ENCODE measurements at regions not wholly inside any gene's neighbourhood (a gene's known extent, or its start where the extent isn't known, plus 50 kb on each side); places are given as distances from the start of the nearest gene placed in this dataset.

GRCh38 chr6:166253778-166254204 is 54.4 kb downstream of the PRR18 start:
- H3K4me1 ChIP-seq (ENCODE audit: control insufficient read depth in 1 of 2, insufficient read depth in 2 of 2, low read length in 2 of 2): peaks cover 24 to 28% of the 10 kb centered on the region in 2 donors
- no peaks in the 10 kb centered on the region for H3K9me3 ChIP-seq (replicated peaks in 1 of 2; ENCODE audit: control insufficient read depth in 1 of 2, insufficient read depth in 1 of 2, low read length in 2 of 2)
- H3K27ac ChIP-seq (ENCODE audit: low read depth in 1 of 2, low read length in 2 of 2): peak overlapping the region in 1 of 2 donors; percentile 59
- H3K4me2 ChIP-seq (replicated peaks; ENCODE audit: extremely low read depth, low read length, poor library complexity, severe bottlenecking): peak overlapping the region; percentile 98
- no peaks in the 10 kb centered on the region for H4K20me1 ChIP-seq (ENCODE audit: insufficient read depth, low read length)
- no peak for TF ChIP-seq CTCF (IDR thresholded peaks at IDR 0.05)
- Mint-ChIP-seq H3K27me3 (ENCODE audit: low read depth in 3 of 3) (peaks cover 6 to 19% (median 10%) of the 10 kb centered on the region in 3 donors), H3K4me3 (peak overlapping the region; percentile 83 to 92), H3K36me3 (peaks cover 3% of the 10 kb centered on the region in 2 donors), H3K4me1 (peaks cover 40% of the 10 kb centered on the region), H3K9me3 (peaks cover 0 to 2% (median 0%) of the 10 kb centered on the region in 7 donors), H3K27ac (peak overlapping the region in 6 of 7 donors; percentile 81 to 89 (median 86))
- WGBS (ENCODE audit: insufficient coverage): 0% methylated on average over 22 of the region's 26 CpGs
- peak; percentile 21 to 88 (median 84) for DNase-seq
- H2AFZ ChIP-seq (ENCODE audit: insufficient read depth, low read depth, low read length, poor library complexity, severe bottlenecking): peak overlapping the region; percentile 94
- no peaks in the 10 kb centered on the region for H3K79me2 ChIP-seq (ENCODE audit: insufficient read depth, low read length)
- H3K36me3 ChIP-seq (replicated peaks in 1 of 2; ENCODE audit: control insufficient read depth in 1 of 2, insufficient read depth in 2 of 2, low read length in 2 of 2): no peaks in the 10 kb centered on the region
- no peaks in the 10 kb centered on the region for H3K27me3 ChIP-seq (ENCODE audit: control insufficient read depth in 2 of 2, insufficient read depth in 2 of 2, low read length in 2 of 2)
- H3K9ac ChIP-seq (ENCODE audit: insufficient read depth, low read length, poor library complexity, severe bottlenecking): peak overlapping the region; percentile 69
- intact Hi-C loops (cut with micrococcal nuclease): loop anchor here (10.0 kb wide), 1 partner anchor 371 kb away; the partner anchor contains the start of gene RPS6KA2 (in 2 of the 2)
- H3K4me3 ChIP-seq (replicated peaks in 1 of 3; ENCODE audit: low read depth in 2 of 3, low read length in 3 of 3): peak overlapping the region; percentile 59 to 81 (median 66)

- TF ChIP-seq CTCF (IDR thresholded peaks at IDR 0.05): no peak
- H3K27ac Mint-ChIP-seq: peak overlapping the region in 6 of 7 donors; percentile 81 to 90 (median 87)
- intact Hi-C loops (cut with micrococcal nuclease): loop anchor here (10.0 kb wide), 1 partner anchor 372 kb away; the partner anchor contains the start of gene RPS6KA2 (in 2 of the 2)
Observed at GRCh38 chr6:166253281-166253681, 54.9 kb downstream of the PRR18 start.

More at GRCh38 chr6:166253281-166253681, 54.9 kb downstream of the PRR18 start:
- Histone ChIP-seq H2AFZ (ENCODE audit: insufficient read depth, low read depth, low read length, poor library complexity, severe bottlenecking) (peak overlapping the region; percentile 94), H3K9me3 (replicated peaks in 1 of 2; ENCODE audit: control insufficient read depth in 1 of 2, insufficient read depth in 1 of 2, low read length in 2 of 2) (no peaks in the 10 kb centered on the region), H3K79me2 (ENCODE audit: insufficient read depth, low read length) (no peaks in the 10 kb centered on the region), H3K4me3 (replicated peaks in 1 of 3; ENCODE audit: low read depth in 2 of 3, low read length in 3 of 3) (peak overlapping the region; percentile 59 to 81 (median 66)), H3K36me3 (replicated peaks in 1 of 2; ENCODE audit: control insufficient read depth in 1 of 2, insufficient read depth in 2 of 2, low read length in 2 of 2) (no peaks in the 10 kb centered on the region), H4K20me1 (ENCODE audit: insufficient read depth, low read length) (no peaks in the 10 kb centered on the region), H3K4me2 (replicated peaks; ENCODE audit: extremely low read depth, low read length, poor library complexity, severe bottlenecking) (peak overlapping the region; percentile 98), H3K4me1 (ENCODE audit: control insufficient read depth in 1 of 2, insufficient read depth in 2 of 2, low read length in 2 of 2) (peaks cover 19 to 22% of the 10 kb centered on the region in 2 donors), H3K9ac (ENCODE audit: insufficient read depth, low read length, poor library complexity, severe bottlenecking) (peak overlapping the region; percentile 69), H3K27me3 (ENCODE audit: control insufficient read depth in 2 of 2, insufficient read depth in 2 of 2, low read length in 2 of 2) (no peaks in the 10 kb centered on the region), H3K27ac (ENCODE audit: low read depth in 1 of 2, low read length in 2 of 2) (peak overlapping the region in 1 of 2 donors; percentile 59)
- WGBS (ENCODE audit: insufficient coverage): under 1% methylated on average over 36 of the region's 38 CpGs
- Mint-ChIP-seq H3K4me3 (peak overlapping the region; percentile 83 to 92), H3K36me3 (peaks cover 3% of the 10 kb centered on the region in 2 donors), H3K27me3 (ENCODE audit: low read depth in 3 of 3) (peaks cover 6 to 19% (median 10%) of the 10 kb centered on the region in 3 donors), H3K4me1 (peaks cover 35% of the 10 kb centered on the region), H3K9me3 (peaks cover 0 to 2% (median 0%) of the 10 kb centered on the region in 7 donors)
- DNase-seq: peak; percentile 43 to 77 (median 49)

Data from CD14-positive monocyte (primary cell).